ENCODE measurements at regions not wholly inside any gene's neighbourhood (a gene's known extent, or its start where the extent isn't known, plus 50 kb on each side); places are given as distances from the start of the nearest gene placed in this dataset.
"Not testable (repeated sequence)": the region's sequence is repeated elsewhere in the genome, so short reads cannot be mapped to it uniquely, and the experiment has no call there.

DNA sequence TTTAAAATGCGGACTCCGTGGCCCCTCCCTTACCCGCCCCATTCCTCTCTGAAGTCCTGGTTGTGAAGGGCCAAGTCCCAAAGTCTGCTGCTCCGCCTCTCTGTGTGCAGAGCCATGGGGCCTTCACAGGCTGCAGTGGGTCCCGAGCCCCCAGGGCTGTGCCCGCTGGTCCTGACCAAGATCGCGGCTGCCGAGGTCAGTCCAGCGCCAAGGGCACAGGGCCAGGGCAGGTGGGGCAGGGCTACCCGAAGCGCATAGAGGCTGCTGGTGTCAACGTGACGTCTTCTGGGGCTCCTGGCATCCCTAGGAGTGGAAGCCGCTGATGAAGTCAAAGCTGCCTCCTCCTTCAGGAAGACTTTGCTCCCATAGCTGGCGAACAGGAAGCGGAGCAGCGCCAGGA, 858.8 kb downstream of the TUBA3C start:
- H3K27ac ChIP-seq, H3K4me2 ChIP-seq, H3K9ac ChIP-seq, H3K9me3 ChIP-seq, H3K4me1 ChIP-seq, H3K27me3 ChIP-seq, H3K4me3 ChIP-seq, H3K36me3 ChIP-seq, H4K20me1 ChIP-seq: not testable (repeated sequence)

DNA sequence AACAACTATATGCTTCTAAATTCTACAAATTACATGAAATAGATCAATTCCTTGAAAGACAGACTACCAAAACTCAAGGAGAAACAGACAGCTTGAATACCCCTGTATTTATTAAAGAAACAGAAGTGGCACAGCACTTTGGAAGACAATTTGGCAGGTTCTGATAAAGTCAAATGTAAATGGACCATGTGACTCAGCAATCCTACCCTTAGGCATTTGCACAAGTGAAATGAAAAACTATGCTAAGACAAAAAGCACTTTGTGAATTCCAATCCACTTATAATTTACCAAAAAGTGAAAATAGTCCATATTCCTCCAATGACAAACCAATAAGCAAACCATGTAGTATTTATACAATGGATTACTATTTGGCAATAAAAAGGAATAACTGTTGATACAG, 862.0 kb downstream of the TUBA3C start:
- not testable (repeated sequence) for H3K27ac ChIP-seq, H3K4me1 ChIP-seq, H3K9ac ChIP-seq, H3K36me3 ChIP-seq, H3K27me3 ChIP-seq, H3K4me3 ChIP-seq, H3K9me3 ChIP-seq, H4K20me1 ChIP-seq, H3K4me2 ChIP-seq

GRCh38 chr13:18303240-18303813, 878.3 kb downstream of the TUBA3C start:
- H3K27me3 ChIP-seq, H3K27ac ChIP-seq, H3K4me1 ChIP-seq, H3K9me3 ChIP-seq, H3K9ac ChIP-seq, H3K4me2 ChIP-seq, H4K20me1 ChIP-seq, H3K4me3 ChIP-seq, H3K36me3 ChIP-seq: not testable (repeated sequence)

- H3K36me3 ChIP-seq, H3K4me1 ChIP-seq, H4K20me1 ChIP-seq, H3K27me3 ChIP-seq, H3K27ac ChIP-seq, H3K4me3 ChIP-seq, H3K4me2 ChIP-seq, H3K9me3 ChIP-seq, H3K9ac ChIP-seq: not testable (repeated sequence)
These were observed 880.7 kb downstream of the TUBA3C start for GRCh38 chr13:18300968-18301367.

GRCh38 chr13:18297359-18297758, 884.3 kb downstream of the TUBA3C start:
- H3K27me3 ChIP-seq, H3K4me3 ChIP-seq, H3K9me3 ChIP-seq: not testable (repeated sequence)

DNA sequence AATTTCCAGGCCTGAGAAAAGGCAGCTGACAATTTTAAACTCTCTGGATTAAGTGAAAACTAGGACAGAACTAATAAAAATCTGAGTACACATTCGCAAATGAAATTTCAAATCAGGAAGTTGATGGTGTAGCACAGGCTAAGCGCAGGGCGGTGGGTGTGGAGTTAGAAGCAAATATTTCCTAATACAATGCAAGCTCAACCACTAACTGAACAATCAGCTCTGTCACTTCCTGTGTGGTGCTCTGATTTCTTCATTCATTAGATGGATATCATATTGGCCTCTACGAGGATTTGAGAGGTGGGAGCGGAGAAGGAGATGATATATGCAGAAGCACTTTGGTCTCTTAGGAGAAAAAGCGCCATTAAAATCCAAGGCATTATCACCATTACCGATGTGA, 885.0 kb downstream of the TUBA3C start:
- H3K4me2 ChIP-seq, H3K4me3 ChIP-seq, H3K4me1 ChIP-seq, H3K9ac ChIP-seq, H3K27me3 ChIP-seq, H3K27ac ChIP-seq, H3K36me3 ChIP-seq, H3K9me3 ChIP-seq, H4K20me1 ChIP-seq: not testable (repeated sequence)

More at GRCh38 chr13:18297359-18297758, 884.3 kb downstream of the TUBA3C start:
- not testable (repeated sequence) for H3K9ac ChIP-seq, H3K4me2 ChIP-seq, H4K20me1 ChIP-seq, H3K4me1 ChIP-seq, H3K27ac ChIP-seq, H3K36me3 ChIP-seq

- H3K4me2 ChIP-seq, H3K27ac ChIP-seq, H3K9ac ChIP-seq, H3K9me3 ChIP-seq, H3K27me3 ChIP-seq, H3K4me3 ChIP-seq, H3K4me1 ChIP-seq, H3K36me3 ChIP-seq, H4K20me1 ChIP-seq: not testable (repeated sequence)
These were observed 887.3 kb downstream of the TUBA3C start for GRCh38 chr13:18294311-18294710.

DNA sequence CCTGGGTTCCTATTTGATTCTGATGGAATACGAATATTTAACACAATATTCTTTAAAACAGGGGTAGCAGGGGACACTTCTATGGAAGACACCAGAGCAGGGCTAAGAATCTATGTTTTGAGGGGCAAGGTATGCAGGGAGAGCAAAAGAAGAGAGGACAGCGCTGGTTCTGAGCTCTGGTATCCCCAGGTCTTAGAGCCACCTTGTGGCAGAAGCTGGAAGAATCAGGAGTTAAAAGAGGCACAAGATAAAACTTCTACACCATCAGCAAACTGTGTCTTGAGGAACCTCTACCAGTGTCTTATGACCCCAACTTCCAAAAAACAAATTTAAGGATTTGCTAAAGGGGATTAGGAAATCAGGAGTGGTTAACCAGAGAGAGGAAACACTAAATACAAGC, 894.8 kb downstream of the TUBA3C start:
- H3K4me2 ChIP-seq, H3K27ac ChIP-seq, H3K9me3 ChIP-seq, H3K9ac ChIP-seq, H4K20me1 ChIP-seq, H3K36me3 ChIP-seq, H3K27me3 ChIP-seq, H3K4me3 ChIP-seq: not testable (repeated sequence)
- 0 out of 2 replicates have a peak, but pooled peaks cover 10% of the 10 kb centered on the region for H3K4me1 ChIP-seq

DNA sequence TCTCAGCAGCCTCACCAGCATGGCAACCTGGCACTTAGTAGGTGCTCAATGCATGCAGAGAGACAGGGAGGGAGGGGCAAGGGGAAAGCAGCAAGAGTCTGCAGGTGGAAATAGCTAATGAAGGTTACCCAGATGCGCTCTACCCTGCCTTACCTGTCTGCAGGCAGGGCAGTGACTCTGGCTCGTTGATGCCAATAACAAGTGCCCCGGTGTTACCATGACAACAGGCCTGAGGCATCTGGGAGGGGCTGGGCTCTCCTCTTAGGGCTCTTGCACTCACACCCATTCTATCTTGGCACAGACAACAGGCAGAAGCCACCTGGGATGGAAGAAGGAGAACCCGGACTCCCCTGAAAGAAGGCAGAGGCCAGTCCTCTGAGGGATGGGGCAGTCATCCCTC, 896.0 kb downstream of the TUBA3C start:
- H3K4me2 ChIP-seq, H3K27me3 ChIP-seq, H3K9me3 ChIP-seq, H4K20me1 ChIP-seq, H3K4me3 ChIP-seq, H3K27ac ChIP-seq, H3K36me3 ChIP-seq, H3K9ac ChIP-seq: not testable (repeated sequence)
- H3K4me1 ChIP-seq = 0 out of 2 replicates have a peak, but pooled peaks cover 10% of the 10 kb centered on the region

DNA sequence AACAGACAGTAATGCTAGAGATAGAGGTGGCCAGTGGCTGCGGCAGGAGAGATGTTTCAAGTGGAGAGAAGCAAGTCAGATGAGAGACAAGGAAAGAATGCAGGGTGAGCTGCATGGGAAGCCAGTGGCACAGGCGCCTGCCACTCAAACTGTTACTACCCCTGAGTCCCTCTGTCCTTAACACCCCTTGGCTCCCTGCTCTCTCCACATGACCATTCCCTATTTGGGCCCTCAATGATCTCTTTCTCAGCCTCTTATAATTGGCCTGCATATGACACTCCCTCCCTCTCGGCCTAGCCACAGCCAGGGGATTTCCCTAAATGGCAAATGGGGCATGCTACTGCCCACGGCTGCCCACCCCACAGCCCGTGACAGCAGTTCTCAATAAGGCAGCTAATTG, 897.6 kb downstream of the TUBA3C start:
- not testable (repeated sequence) for H3K36me3 ChIP-seq, H3K27ac ChIP-seq, H3K9me3 ChIP-seq, H3K4me3 ChIP-seq, H3K27me3 ChIP-seq, H3K9ac ChIP-seq, H4K20me1 ChIP-seq, H3K4me2 ChIP-seq
- H3K4me1 ChIP-seq = 0 out of 2 replicates have a peak, but pooled peaks cover 10% of the 10 kb centered on the region

GRCh38 chr13:18281829-18282597, 899.6 kb downstream of the TUBA3C start:
- H3K9me3 ChIP-seq, H4K20me1 ChIP-seq, H3K36me3 ChIP-seq, H3K4me3 ChIP-seq, H3K27ac ChIP-seq, H3K4me2 ChIP-seq, H3K9ac ChIP-seq, H3K27me3 ChIP-seq: not testable (repeated sequence)
- 0 out of 2 replicates have a peak, but pooled peaks cover 10% of the 10 kb centered on the region for H3K4me1 ChIP-seq

DNA sequence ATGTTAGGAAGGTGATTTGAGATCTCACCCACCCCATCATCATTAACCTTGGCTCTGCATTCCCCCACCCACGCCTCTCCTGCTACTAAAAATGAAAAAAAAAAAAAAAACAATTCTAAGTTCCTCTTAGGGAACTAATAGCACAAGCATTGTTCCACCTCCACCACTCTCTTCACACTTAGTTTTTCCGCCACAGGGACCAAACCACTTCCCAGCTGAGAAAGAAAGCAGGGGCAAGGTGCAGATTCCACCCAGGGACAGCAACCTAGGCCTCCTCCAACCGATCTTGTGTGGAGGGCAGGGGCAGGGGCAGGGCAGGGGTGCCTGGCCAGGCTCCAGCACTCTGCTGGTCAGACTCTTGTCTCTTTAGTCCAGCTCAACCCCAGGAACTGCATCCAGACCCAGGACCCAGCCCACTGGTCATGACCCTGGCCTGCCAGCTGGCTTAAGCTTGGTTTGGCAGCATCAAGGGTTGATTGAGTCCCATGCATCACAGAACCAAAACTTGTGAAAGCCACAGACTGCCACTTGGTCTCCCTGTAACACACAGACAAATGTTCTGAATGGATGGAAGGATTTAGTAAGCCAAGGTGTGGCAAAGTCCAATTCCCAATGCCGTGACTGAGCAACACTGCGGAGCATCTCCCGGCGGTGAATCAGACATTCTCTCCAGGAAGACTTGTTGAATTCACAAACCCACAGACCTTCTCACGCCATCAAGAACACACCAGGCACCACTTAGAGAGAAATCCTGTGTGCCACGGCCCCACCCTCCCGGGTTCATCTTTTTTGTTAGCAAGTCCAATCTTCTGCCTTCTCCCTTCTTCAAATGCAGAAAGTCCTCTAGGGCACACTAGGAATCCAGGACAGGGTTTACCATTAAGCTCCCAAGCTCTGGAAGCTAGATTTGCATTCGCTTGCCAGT, 900.5 kb downstream of the TUBA3C start:
- H4K20me1 ChIP-seq, H3K27me3 ChIP-seq, H3K9ac ChIP-seq, H3K27ac ChIP-seq, H3K4me3 ChIP-seq, H3K9me3 ChIP-seq, H3K36me3 ChIP-seq, H3K4me2 ChIP-seq: not testable (repeated sequence)
- 0 out of 2 replicates have a peak, but pooled peaks cover 10% of the 10 kb centered on the region for H3K4me1 ChIP-seq

- not testable (repeated sequence) for H3K27ac ChIP-seq, H3K9me3 ChIP-seq, H3K4me2 ChIP-seq, H3K9ac ChIP-seq, H3K36me3 ChIP-seq, H3K4me3 ChIP-seq, H4K20me1 ChIP-seq, H3K27me3 ChIP-seq
- 0 out of 2 replicates have a peak, but pooled peaks cover 10% of the 10 kb centered on the region for H3K4me1 ChIP-seq
These were observed 901.7 kb downstream of the TUBA3C start for GRCh38 chr13:18279971-18280370.

- not testable (repeated sequence) for H3K9ac ChIP-seq, H4K20me1 ChIP-seq, H3K36me3 ChIP-seq, H3K4me1 ChIP-seq, H3K27me3 ChIP-seq, H3K9me3 ChIP-seq, H3K27ac ChIP-seq, H3K4me3 ChIP-seq, H3K4me2 ChIP-seq
These were observed 904.3 kb downstream of the TUBA3C start for GRCh38 chr13:18277372-18277771.
